SK-N-MC (cell line): ENCODE measurements at regions not wholly inside any gene's neighbourhood (a gene's known extent, or its start where the extent isn't known, plus 50 kb on each side); places are given as distances from the start of the nearest gene placed in this dataset.

Experiments used
- DNase-seq: peaks from one replicate; pipeline ENCODE4 v3.0.0-alpha.2; 2011; ENCODE audit warnings: low read depth, low spot score
- H3K27ac ChIP-seq: fragments of 200-600 bp; sonication (generic); 2 replicates; pipeline ENCODE4 v1.5.1; 2016; ENCODE audit warnings: mixed run types
- H3K36me3 ChIP-seq: fragments of 200-600 bp; sonication (generic); 2 replicates; pipeline ENCODE4 v1.6.1; 2017; ENCODE audit warnings: antibody characterized with exemption, low read length, mixed read lengths; ENCODE audit not compliant: insufficient read depth
- H3K4me3 ChIP-seq: fragments of 200-600 bp; sonication (generic); 2 replicates; pipeline ENCODE4 v1.5.1; 2016
- H3K9ac ChIP-seq: fragments of 200-600 bp; sonication (generic); 2 replicates; pipeline ENCODE4 v1.8.0; 2017; ENCODE audit warnings: mixed run types, mixed read lengths; ENCODE audit not compliant: insufficient read length
- H3K9me3 ChIP-seq: fragments of 200-600 bp; sonication (generic); 2 replicates; pipeline ENCODE4 v1.6.1; 2017; ENCODE audit warnings: low read depth, mild to moderate bottlenecking, antibody characterized with exemption, low read length, moderate library complexity, mixed read lengths
- EZH2 ChIP-seq: fragments of 200-600 bp; sonication (generic); IDR thresholded peaks from one replicate; pipeline ENCODE4 v1.6.1; 2017; ENCODE audit warnings: antibody characterized with exemption
- FOXP2 ChIP-seq: optimal IDR thresholded peaks from 2 replicates; pipeline ENCODE3; 2011; ENCODE audit warnings: mild to moderate bottlenecking, moderate library complexity; ENCODE audit not compliant: insufficient read depth; ENCODE audit errors: extremely low read length, control extremely low read depth
- POLR2AphosphoS5 ChIP-seq: IDR thresholded peaks from 2 replicates; pipeline ENCODE4 v1.6.1; 2012; ENCODE audit warnings: mild to moderate bottlenecking, low read depth, low read length, borderline replicate concordance

DNA sequence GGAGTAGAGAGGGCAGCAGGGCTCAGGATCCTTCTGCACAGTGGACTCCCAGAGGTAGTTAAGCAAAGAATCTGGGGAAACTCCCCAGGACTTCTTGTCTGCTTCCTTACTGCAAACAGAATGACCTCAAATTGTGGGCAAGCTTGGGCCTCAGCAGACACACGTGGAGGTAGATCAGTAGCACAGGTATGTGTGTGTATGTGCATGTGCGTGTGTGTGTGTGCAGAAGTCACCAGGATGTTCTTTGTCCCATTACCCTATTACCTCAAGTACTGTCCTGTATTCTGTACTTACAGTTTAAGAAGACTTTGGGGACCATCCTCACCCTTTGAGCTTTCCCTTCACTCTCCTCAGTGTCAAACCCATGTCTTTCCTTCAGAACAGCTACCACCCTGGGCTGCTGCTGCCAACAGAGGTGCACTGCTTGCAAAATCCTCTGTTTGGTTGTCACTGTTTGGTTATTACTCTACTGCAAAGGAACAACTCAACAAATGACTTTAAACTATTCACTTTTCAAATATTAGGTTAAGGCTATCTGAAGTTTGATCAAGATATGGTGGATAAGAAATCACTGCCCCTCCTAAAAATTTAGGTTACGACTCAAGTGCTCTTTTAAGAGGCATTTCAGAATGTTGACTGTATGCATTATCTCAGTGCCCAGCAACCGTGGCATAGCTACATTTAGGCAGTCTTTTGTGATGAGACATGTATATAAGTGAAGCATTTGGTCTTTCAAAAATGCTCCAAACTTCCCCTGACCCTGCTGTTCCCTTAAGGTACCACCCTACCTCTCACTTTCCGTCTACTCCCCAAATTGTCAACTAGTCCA is 78.2 kb upstream of the MBIP start:
- TF ChIP-seq POLR2AphosphoS5 (no peak), FOXP2 (no peak), EZH2 (no peak)
- Histone ChIP-seq H3K9ac (no peak overlapping the region), H3K27ac (no peak overlapping the region), H3K36me3 (no peaks in the 10 kb centered on the region), H3K4me3 (no peak overlapping the region), H3K9me3 (no peaks in the 10 kb centered on the region)
- DNase-seq, result no peak

GRCh38 chr14:36397357-36397756 is 76.9 kb upstream of the MBIP start:
- no peak overlapping the region for H3K27ac ChIP-seq
- H3K9me3 ChIP-seq, result no peaks in the 10 kb centered on the region
- TF ChIP-seq POLR2AphosphoS5, result no peak
- no peak for TF ChIP-seq FOXP2
- TF ChIP-seq EZH2, result no peak
- H3K36me3 ChIP-seq, result no peaks in the 10 kb centered on the region
- no peak overlapping the region for H3K4me3 ChIP-seq
- H3K9ac ChIP-seq, result no peak overlapping the region
- no peak for DNase-seq

DNA sequence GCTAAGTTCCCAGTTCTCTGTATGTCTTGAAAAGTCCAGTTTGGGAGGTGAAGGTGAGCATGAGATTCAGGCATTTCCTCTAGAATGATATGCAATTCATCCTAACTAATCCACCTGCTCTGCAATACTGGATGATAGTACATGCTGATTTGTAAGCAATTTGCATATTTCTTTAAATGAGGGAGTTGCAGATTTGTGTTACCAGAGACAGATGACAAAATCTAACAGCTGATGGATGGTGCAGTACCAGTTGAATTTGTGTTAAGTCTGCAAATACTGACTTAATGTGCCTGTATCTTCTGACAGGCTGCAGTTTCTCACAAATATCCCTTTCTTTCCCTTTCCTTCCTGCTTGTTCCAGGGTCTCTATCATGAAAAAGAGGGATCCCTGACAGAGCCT is 76.4 kb upstream of the MBIP start:
- TF ChIP-seq EZH2 (no peak), FOXP2 (no peak), POLR2AphosphoS5 (no peak)
- no peak overlapping the region for H3K4me3 ChIP-seq
- H3K36me3 ChIP-seq, result no peaks in the 10 kb centered on the region
- H3K27ac ChIP-seq, result no peak overlapping the region
- no peak for DNase-seq
- H3K9me3 ChIP-seq, result no peaks in the 10 kb centered on the region
- no peak overlapping the region for H3K9ac ChIP-seq

DNA sequence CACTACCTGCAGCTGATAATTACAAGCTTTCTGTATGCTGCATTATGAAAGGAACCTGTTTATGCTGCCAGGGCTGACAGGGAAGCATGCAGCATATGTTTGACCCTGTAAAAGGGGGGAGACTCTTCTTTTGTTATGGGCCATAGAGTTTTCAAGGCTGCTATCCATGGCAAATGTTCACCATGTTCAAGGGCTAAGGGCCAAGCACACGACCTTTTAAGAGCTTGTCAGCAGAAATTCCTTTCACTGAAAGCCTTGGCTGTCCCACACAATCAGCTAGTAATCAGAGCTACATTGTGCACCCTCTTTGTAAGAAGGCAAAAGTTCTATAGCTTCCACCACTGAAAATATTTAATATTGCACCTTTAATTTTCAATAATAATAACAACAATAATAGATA is 74.2 kb upstream of the MBIP start:
- Histone ChIP-seq H3K4me3 (no peak overlapping the region), H3K9ac (no peak overlapping the region), H3K9me3 (no peaks in the 10 kb centered on the region), H3K27ac (no peak overlapping the region), H3K36me3 (no peaks in the 10 kb centered on the region)
- no peak for TF ChIP-seq POLR2AphosphoS5
- TF ChIP-seq EZH2, result no peak
- no peak for TF ChIP-seq FOXP2
- no peak for DNase-seq

DNA sequence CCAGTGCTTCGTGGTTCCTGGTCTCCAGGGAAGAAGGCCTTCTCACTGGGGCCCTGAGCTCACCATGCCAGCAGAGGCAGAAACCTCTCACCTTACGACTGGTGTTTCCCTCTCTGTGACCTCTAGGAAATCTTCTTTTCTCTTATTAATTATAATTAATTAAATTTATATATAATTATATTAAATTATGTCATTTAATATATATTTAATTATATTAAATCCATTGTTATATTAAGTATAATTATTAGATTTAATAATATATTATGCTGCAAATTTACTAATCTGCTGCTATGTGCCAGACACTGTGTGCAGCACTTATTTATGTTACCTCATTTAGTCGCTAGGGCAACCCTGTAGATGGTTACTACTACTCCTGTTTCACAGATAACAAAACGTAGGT is 70.3 kb upstream of the MBIP start:
- Histone ChIP-seq H3K27ac (no peak overlapping the region), H3K9ac (no peak overlapping the region), H3K36me3 (no peaks in the 10 kb centered on the region), H3K9me3 (no peaks in the 10 kb centered on the region), H3K4me3 (no peak overlapping the region)
- TF ChIP-seq POLR2AphosphoS5, result no peak
- TF ChIP-seq EZH2, result no peak
- no peak for TF ChIP-seq FOXP2
- DNase-seq, result no peak

DNA sequence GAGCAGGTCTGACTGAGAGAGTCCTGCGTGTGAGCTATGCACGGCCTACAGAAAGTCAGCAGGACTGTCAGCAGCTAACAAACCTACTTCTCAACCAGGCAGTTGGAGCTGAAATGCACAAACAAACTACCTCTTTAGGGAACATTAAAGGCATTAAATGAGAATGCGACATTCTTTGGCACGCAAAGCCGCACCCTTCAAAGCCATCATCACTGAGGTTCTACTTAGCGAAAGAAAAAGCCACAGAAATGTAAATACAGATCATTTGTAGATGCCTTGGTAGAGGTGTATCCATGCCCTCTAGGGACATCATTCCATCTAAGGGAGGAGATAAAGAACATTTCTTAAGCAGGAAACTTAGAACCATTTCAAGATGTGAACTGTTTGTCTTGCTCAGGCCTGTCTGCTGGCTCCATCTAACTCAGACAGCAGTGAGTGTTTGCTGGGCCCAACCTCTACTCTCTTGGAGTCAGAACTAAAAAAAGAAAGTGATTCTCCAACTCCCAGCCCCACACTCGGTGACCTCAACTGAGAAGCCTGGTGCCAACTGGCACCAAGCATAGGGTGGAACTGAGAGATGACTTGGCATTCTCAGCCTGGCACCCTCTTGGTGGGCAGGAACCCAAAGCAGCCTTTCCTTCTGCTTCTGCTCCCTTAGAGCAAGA is 63.5 kb upstream of the MBIP start:
- DNase-seq, result no peak
- H3K36me3 ChIP-seq, result no peaks in the 10 kb centered on the region
- H3K27ac ChIP-seq, result no peak overlapping the region
- no peaks in the 10 kb centered on the region for H3K9me3 ChIP-seq
- no peak overlapping the region for H3K4me3 ChIP-seq
- TF ChIP-seq EZH2 (no peak), POLR2AphosphoS5 (no peak), FOXP2 (no peak)
- no peak overlapping the region for H3K9ac ChIP-seq

GRCh38 chr14:36373982-36374673 is 53.7 kb upstream of the MBIP start:
- H3K4me3 ChIP-seq, result no peak overlapping the region
- H3K9me3 ChIP-seq, result no peaks in the 10 kb centered on the region
- peak; percentile 74 for DNase-seq
- no peak overlapping the region for H3K9ac ChIP-seq
- H3K36me3 ChIP-seq, result no peaks in the 10 kb centered on the region
- H3K27ac ChIP-seq, result no peak overlapping the region
- TF ChIP-seq POLR2AphosphoS5 (no peak), EZH2 (no peak), FOXP2 (no peak)
